Stomach (tissue), 4 donors: ENCODE measurements at regions not wholly inside any gene's neighbourhood (a gene's known extent, or its start where the extent isn't known, plus 50 kb on each side); places are given as distances from the start of the nearest gene placed in this dataset.

Source experiments
- CTCF ChIP-seq, 7 experiments: fragments of 450-650 bp in 4 of 7; fragments of 200-600 bp in 3 of 7; sonication (generic) in 3 of 7; IDR thresholded peaks; one replicate each; pipeline ENCODE4 v1.5.1; 2016 to 2019; ENCODE audit warnings: antibody characterized with exemption in 7 of 7, control low read depth in 2 of 7, mild to moderate bottlenecking in 1 of 7
- POLR2AphosphoS5 ChIP-seq, 3 donors: sonication (generic); formaldehyde crosslinking; IDR thresholded peaks; one replicate each; pipeline ENCODE4 v1.6.1; 2016; ENCODE audit warnings: antibody characterized with exemption in 3 of 3

- TF ChIP-seq CTCF (IDR thresholded peaks at IDR 0.05) = no peak
- no peak for TF ChIP-seq POLR2AphosphoS5 (IDR thresholded peaks at IDR 0.05)
Observed at GRCh38 chr5:61910771-61911170, 395.2 kb upstream of the KIF2A start.
